ENCODE measurements at regions not wholly inside any gene's neighbourhood (a gene's known extent, or its start where the extent isn't known, plus 50 kb on each side); places are given as distances from the start of the nearest gene placed in this dataset.

- 48 to 66% methylated on average over 6 of the region's 6 CpGs for WGBS, 2 donors
- TF ChIP-seq POLR2A (IDR thresholded peaks at IDR 0.05) (no peak), CTCF (IDR thresholded peaks at IDR 0.05) (no peak)
- intact Hi-C loops (cut with DNase I; ENCODE audit: low total_unique reads), result no loop called here
- H3K4me3 ChIP-seq (ENCODE audit: low read depth, poor library complexity, severe bottlenecking), result no peak overlapping the region
- no peak for DNase-seq (ENCODE audit: low spot score in 2 of 2)
Observed at GRCh38 chr12:114302606-114303315, 103.2 kb downstream of the TBX5 start.

- no peak for DNase-seq (ENCODE audit: low spot score in 2 of 2)
- 3 to 4% methylated on average over 8 of the region's 8 CpGs for WGBS, 2 donors
- H3K4me3 ChIP-seq (ENCODE audit: low read depth, poor library complexity, severe bottlenecking), result no peak overlapping the region
- no peak for TF ChIP-seq CTCF (IDR thresholded peaks at IDR 0.05)
- TF ChIP-seq POLR2A (IDR thresholded peaks at IDR 0.05), result no peak
- intact Hi-C loops (cut with DNase I; ENCODE audit: low total_unique reads), result no loop called here
Observed at GRCh38 chr12:114302117-114302516, 103.8 kb downstream of the TBX5 start.

GRCh38 chr12:114294303-114294685, 111.7 kb downstream of the TBX5 start:
- no peak for TF ChIP-seq CTCF (IDR thresholded peaks at IDR 0.05)
- no peak for TF ChIP-seq POLR2A (IDR thresholded peaks at IDR 0.05)
- intact Hi-C loops (cut with DNase I; ENCODE audit: low total_unique reads), result no loop called here
- 82 to 89% methylated on average over 3 of the region's 3 CpGs for WGBS, 2 donors
- DNase-seq (ENCODE audit: low spot score in 2 of 2), result no peak
- H3K4me3 ChIP-seq (ENCODE audit: low read depth, poor library complexity, severe bottlenecking), result no peak overlapping the region

GRCh38 chr12:114293571-114294302, 112.2 kb downstream of the TBX5 start:
- no peak overlapping the region for H3K4me3 ChIP-seq (ENCODE audit: low read depth, poor library complexity, severe bottlenecking)
- no peak for TF ChIP-seq POLR2A (IDR thresholded peaks at IDR 0.05)
- no peak for TF ChIP-seq CTCF (IDR thresholded peaks at IDR 0.05)
- 67 to 81% methylated on average over 2 of the region's 2 CpGs for WGBS, 2 donors
- intact Hi-C loops (cut with DNase I; ENCODE audit: low total_unique reads), result no loop called here
- DNase-seq (ENCODE audit: low spot score in 2 of 2), result no peak

GRCh38 chr12:114293073-114293472, 112.9 kb downstream of the TBX5 start:
- no peak for TF ChIP-seq POLR2A (IDR thresholded peaks at IDR 0.05)
- no peak for TF ChIP-seq CTCF (IDR thresholded peaks at IDR 0.05)
- no peak overlapping the region for H3K4me3 ChIP-seq (ENCODE audit: low read depth, poor library complexity, severe bottlenecking)
- intact Hi-C loops (cut with DNase I; ENCODE audit: low total_unique reads), result no loop called here
- no peak for DNase-seq (ENCODE audit: low spot score in 2 of 2)
- WGBS, 2 donors, result 81 to 89% methylated on average over 3 of the region's 3 CpGs

All from lower leg skin (tissue), 4 donors.